NCI-H2081 treated with DMSO at 0.1 percent for 48 hours (cell line): ENCODE measurements at regions not wholly inside any gene's neighbourhood (a gene's known extent, or its start where the extent isn't known, plus 50 kb on each side); places are given as distances from the start of the nearest gene placed in this dataset.
A peak's percentile ranks its signal among the peaks of the same experiment; 100 is the strongest.

Experiments used
- DNase-seq: peaks from one replicate; lab custom pipeline; 2025; lab: John Stamatoyannopoulos, UW

DNA sequence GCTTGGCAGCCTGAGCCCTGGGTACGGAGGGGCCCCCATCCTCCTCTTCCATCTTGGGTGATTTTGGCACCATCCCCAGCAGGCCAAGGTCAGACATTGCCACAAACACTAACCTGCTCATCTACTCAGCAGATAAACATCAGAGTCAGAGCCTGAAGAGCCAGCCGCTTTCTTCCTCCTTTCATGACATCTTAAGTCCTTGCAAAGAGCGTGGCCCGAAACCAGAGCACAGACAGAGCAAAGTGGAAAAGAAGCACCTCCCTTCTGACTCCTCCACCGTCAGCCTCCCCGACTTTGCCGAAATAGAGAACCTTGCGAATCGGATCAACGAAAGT lies 60.4 kb upstream of the RPH3AL start:
- no peak for DNase-seq

DNA sequence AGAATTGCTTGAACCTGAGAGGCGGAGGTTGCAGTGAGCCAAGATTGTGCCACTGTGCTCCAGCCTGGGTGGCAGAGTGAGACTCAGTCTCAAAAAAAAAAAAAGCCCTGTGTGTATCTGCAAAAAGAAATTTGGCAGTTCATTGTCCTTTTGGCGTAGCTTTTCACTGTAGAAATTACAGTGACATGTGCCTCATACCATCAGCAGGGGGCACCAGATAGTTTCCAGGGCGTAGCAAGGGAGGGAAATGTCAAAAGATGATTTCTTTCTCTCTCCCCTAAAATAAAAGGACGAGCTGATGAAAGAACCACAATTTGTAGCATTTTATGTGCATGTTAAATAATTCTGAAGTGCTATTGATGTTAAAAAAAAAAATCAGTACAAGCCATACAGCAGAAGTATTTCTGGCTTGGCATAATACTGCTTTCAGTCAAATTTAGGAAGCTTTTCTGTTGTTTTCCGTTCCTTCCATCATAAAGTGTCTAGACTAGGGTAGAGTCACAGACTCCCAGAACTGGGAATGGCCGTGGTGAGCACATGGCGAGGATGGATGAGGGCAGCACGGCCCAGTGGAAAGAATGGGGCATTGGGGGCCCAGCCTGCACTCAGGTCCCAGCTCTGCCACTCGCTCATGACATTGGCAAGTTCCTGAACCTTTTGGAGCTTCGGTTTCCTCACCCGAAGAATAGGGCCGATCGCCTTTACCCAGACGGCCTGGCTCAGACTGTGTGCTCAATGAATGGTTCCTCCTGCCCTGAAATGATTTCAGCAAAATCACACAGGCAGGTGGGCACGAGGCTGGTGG lies 59.8 kb upstream of the RPH3AL start:
- no peak for DNase-seq

DNA sequence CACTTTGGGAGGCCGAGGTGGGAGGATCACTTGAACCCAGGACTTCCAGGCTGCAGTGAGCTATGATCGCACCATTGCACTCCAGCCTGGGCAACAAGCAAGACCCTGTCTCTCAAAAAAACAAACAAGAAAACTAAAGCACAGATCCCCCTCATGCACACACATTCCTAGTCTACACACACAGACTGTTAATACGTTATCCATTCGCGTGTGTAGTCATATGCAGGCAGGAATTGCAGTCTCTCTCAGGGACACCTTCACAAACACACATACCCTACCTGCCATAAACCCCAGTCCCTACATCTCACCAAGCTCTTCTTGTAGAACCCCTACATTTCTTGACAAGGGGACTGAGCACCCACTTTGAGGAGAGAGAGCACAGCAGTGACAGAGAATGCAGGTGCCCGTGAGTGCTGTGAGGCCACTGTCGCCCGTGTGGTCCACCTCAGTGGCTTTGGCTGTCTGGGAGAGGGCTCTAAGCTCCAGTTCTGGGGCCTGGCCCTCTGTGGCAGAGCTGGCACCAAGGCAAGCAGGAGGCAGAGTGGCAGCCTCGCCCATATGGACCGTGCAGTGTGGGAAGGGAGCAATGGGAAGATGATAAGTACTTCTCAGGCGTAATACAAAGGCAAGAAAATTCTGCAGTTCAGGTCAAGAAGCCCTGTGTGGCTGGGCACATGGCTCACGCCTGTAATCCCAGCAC lies 59.0 kb upstream of the RPH3AL start:
- no peak for DNase-seq

DNA sequence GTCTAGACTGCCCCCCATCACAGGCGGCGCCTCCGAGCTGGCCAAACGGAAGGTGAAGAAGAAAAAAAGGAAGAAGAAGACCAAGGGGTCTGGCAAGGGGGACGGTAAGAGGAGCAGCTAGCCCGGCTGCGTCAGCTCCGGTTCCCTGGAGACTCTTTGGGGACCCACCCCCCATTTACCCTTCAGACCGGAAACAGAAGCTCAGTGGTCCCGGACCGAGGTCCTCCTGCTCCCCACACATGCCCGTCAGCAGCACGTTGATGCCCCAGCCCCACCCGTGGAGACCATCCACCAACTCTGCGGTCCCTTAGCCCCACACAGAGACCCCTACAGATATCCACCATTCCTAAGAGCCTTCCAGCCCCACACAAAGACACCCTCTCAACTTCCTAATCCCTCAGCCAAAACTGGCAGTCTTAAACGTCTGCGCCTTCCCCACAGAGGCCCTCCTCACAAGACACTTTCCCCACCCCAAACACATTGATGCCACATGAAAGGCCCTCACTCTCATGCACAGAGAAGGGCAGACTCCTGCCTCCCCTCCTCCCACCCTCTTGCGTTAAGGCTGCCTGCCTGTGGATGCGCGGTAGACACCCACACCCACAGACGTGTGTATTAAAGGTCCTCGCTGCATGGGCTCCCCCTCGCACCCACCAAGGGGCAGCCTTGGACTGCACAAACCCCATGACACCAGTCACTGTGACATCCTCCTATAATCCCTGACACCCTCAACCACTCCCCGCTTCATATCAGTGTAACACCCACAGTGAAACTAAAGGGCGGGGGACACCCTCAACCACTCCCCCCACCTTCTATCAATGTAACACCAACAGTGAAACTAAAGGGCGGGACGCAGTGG lies 58.2 kb upstream of the RPH3AL start:
- no peak for DNase-seq

DNA sequence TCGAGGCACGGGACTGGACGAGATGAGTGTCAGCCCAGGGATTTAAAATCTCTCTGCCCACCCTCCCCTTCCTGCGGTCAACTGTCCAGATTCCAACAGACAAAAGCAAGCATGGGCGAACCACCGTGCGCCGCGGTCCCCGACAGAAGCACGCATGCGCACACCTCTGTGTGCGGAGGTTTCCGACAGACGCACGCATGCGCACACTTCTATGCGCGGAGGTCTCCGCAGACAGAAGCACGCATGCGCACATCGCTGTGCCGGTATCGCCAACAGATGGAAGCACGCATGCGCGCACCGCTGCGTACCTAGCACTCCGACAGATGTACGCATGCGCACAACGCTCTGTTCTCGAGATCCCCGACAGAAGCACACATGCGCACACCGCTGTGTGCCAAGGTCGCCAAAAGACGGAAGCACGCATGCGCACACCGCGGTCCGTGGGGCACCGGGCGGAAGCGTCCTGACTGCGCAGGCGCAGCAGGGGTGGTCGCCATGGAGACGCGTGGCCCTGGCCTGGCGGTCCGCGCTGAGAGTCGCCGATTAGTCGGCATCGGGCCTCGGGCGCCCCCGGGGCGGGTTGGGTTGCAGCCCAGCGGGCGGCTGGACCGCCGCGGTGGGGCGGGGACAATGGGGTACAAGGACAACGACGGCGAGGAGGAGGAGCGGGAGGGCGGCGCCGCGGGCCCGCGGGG lies 57.4 kb upstream of the RPH3AL start:
- DNase-seq, result peak; percentile 90

DNA sequence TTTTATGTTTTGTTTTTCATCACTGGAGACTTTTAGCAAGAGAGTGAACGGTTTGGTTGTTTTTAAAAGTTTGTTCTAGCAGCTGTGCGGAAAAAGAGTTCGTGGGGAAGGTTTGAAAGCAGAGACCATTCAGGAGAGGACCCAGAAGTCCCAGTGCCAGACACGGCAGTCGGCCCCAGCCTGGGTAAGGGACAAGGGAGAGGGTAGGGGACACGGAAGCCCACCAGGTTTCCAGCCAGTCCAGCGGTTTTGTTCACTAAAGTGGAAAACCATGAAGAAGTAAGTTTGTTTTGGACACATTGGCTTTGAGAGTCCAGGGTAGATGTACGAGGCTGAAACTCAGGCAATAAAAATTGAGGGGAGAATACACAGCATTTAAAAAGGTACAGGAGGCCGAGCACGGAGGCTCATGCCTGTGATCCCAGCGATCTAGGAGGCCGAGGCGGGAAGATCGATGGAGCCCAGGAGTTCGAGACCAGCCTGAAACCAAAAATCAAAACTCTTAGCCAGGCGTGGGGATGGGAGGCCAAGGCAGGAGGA lies 56.8 kb upstream of the RPH3AL start:
- no peak for DNase-seq

GRCh38 chr17:404703-405102 lies 52.1 kb upstream of the RPH3AL start:
- DNase-seq, result no peak
